ENCODE measurements at regions not wholly inside any gene's neighbourhood (a gene's known extent, or its start where the extent isn't known, plus 50 kb on each side); places are given as distances from the start of the nearest gene placed in this dataset.

DNA sequence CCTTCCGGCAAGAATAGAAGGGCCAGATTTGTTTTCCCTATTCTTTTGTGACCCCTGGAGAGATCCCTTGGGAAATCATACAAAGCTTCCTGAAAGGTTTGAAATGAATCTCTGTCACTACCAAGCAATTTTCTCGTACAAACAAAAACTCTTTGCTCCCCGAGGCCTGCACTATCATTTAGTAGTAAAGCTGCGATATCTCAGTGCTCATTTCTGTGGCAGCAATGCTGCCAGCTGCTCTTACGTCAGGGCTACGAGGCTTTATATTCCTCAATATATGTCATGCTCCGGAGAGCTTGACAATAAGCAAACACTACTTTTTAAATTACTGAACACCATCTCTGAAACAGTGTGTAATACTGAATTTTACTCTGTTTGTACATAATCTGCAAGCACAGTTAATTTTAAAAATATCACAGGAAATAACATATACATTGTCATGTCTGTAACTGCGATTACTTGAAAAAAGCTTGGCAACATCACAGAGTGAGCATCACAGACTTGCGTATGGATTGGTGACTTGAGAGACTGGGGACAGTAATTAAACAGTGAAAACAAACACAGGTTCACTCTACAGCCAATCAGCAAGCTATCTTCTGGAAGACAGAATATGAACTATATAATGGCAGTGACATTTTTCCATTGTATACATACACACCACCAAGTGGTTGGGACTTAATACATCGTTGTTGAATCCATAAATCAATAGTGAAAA is 403.3 kb upstream of the NETO1 start:
- Histone ChIP-seq H3K27ac (no peak overlapping the region), H3K27me3 (no peaks in the 10 kb centered on the region), H3K9me2 (replicated peaks; ENCODE audit: insufficient read depth) (no peaks in the 10 kb centered on the region), H4K20me1 (ENCODE audit: insufficient read depth, poor library complexity, severe bottlenecking) (no peaks in the 10 kb centered on the region), H3K36me3 (replicated peaks; ENCODE audit: insufficient read depth, low read depth) (no peaks in the 10 kb centered on the region), H3K4me3 (no peak overlapping the region), H3K4me1 (ENCODE audit: insufficient read depth) (no peaks in the 10 kb centered on the region), H3K4me2 (no peak overlapping the region), H3K9me3 (ENCODE audit: low read depth) (no peaks in the 10 kb centered on the region), H3K79me2 (no peaks in the 10 kb centered on the region), H2AFZ (no peak overlapping the region)
- 80% methylated on average over 10 of the region's 10 CpGs for WGBS (ENCODE audit: low lambda C conversion rate, missing lambda C conversion rate)
- TF ChIP-seq EZH2 (IDR thresholded peaks at IDR 0.05; ENCODE audit: borderline replicate concordance) = no peak
- no peak for TF ChIP-seq EZH2phosphoT487 (IDR thresholded peaks at IDR 0.05; ENCODE audit: low read depth, severe bottlenecking, unreplicated experiment)
- TF ChIP-seq, protein P1, sequence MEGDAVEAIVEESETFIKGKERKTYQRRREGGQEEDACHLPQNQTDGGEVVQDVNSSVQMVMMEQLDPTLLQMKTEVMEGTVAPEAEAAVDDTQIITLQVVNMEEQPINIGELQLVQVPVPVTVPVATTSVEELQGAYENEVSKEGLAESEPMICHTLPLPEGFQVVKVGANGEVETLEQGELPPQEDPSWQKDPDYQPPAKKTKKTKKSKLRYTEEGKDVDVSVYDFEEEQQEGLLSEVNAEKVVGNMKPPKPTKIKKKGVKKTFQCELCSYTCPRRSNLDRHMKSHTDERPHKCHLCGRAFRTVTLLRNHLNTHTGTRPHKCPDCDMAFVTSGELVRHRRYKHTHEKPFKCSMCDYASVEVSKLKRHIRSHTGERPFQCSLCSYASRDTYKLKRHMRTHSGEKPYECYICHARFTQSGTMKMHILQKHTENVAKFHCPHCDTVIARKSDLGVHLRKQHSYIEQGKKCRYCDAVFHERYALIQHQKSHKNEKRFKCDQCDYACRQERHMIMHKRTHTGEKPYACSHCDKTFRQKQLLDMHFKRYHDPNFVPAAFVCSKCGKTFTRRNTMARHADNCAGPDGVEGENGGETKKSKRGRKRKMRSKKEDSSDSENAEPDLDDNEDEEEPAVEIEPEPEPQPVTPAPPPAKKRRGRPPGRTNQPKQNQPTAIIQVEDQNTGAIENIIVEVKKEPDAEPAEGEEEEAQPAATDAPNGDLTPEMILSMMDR (IDR thresholded peaks at IDR 0.05; ENCODE audit: poor library complexity) = no peak
- no peak for DNase-seq (ENCODE audit: low spot score)

DNA sequence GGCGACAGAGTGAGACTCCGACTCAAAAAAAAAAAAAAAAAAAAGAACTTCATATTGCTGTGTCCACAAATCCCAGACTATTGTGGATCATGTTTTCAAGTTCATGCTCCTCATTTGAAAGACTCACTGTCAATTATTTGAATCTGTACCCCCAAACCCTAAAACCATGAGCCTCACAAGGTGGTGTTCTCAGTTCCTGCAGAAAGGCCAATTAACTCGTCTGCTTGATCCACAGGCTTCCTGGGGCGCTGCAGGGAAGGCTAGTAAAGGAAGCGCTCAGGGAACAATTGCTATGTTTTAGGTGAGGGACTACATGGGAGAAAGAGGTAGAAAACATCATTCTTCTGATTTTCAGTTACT is 396.8 kb upstream of the NETO1 start:
- Histone ChIP-seq H3K4me3 (no peak overlapping the region), H4K20me1 (ENCODE audit: insufficient read depth, poor library complexity, severe bottlenecking) (no peaks in the 10 kb centered on the region), H3K36me3 (replicated peaks; ENCODE audit: insufficient read depth, low read depth) (no peaks in the 10 kb centered on the region), H3K79me2 (no peaks in the 10 kb centered on the region), H3K27ac (no peak overlapping the region), H3K4me1 (ENCODE audit: insufficient read depth) (no peaks in the 10 kb centered on the region), H3K4me2 (no peak overlapping the region), H3K27me3 (no peaks in the 10 kb centered on the region), H2AFZ (no peak overlapping the region), H3K9me2 (replicated peaks; ENCODE audit: insufficient read depth) (no peaks in the 10 kb centered on the region), H3K9me3 (ENCODE audit: low read depth) (no peaks in the 10 kb centered on the region)
- no peak for DNase-seq (ENCODE audit: low spot score)
- WGBS (ENCODE audit: low lambda C conversion rate, missing lambda C conversion rate) = 63% methylated on average over 5 of the region's 5 CpGs
- TF ChIP-seq, protein P1 (IDR thresholded peaks at IDR 0.05; ENCODE audit: poor library complexity) = no peak
- no peak for TF ChIP-seq EZH2 (IDR thresholded peaks at IDR 0.05; ENCODE audit: borderline replicate concordance)
- TF ChIP-seq EZH2phosphoT487 (IDR thresholded peaks at IDR 0.05; ENCODE audit: low read depth, severe bottlenecking, unreplicated experiment) = no peak

DNA sequence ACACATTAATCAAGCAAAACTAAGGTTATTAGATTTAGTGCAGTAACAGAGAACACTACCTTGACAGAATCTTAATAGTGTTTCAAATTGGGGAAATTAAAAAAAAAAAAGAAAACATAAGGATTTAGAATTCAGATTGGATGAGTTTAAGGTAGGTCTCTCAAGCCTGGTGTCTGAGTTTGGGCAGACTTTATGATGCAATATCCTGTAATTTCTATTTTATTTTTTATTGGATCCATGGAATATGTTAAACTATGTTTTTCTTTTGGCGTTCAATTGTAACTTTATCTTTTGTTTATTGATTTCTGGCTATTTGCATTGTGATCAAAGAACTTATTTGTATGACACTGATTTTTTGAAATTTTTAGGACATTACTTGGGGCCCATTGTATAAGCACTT is 394.1 kb upstream of the NETO1 start:
- TF ChIP-seq EZH2phosphoT487 (IDR thresholded peaks at IDR 0.05; ENCODE audit: low read depth, severe bottlenecking, unreplicated experiment) (no peak), EZH2 (IDR thresholded peaks at IDR 0.05; ENCODE audit: borderline replicate concordance) (no peak)
- TF ChIP-seq, protein P1 (IDR thresholded peaks at IDR 0.05; ENCODE audit: poor library complexity) = no peak
- Histone ChIP-seq H3K9me3 (ENCODE audit: low read depth) (no peaks in the 10 kb centered on the region), H3K27ac (no peak overlapping the region), H3K27me3 (no peaks in the 10 kb centered on the region), H4K20me1 (ENCODE audit: insufficient read depth, poor library complexity, severe bottlenecking) (no peaks in the 10 kb centered on the region), H3K36me3 (replicated peaks; ENCODE audit: insufficient read depth, low read depth) (no peaks in the 10 kb centered on the region), H3K9me2 (replicated peaks; ENCODE audit: insufficient read depth) (no peaks in the 10 kb centered on the region), H3K4me1 (ENCODE audit: insufficient read depth) (no peaks in the 10 kb centered on the region), H3K4me2 (no peak overlapping the region), H3K79me2 (no peaks in the 10 kb centered on the region), H2AFZ (no peak overlapping the region), H3K4me3 (no peak overlapping the region)
- no peak for DNase-seq (ENCODE audit: low spot score)
- 97% methylated on average over 1 of the region's 1 CpG for WGBS (ENCODE audit: low lambda C conversion rate, missing lambda C conversion rate)

All from hepatocyte (in vitro differentiated cells).